ENCODE measurements at regions not wholly inside any gene's neighbourhood (a gene's known extent, or its start where the extent isn't known, plus 50 kb on each side); places are given as distances from the start of the nearest gene placed in this dataset.

GRCh38 chr6:144624716-144625115, 339.6 kb downstream of the UTRN start:
- no TSS peak for BruUV-seq (replicated peaks)
- no peaks in the 10 kb centered on the region for H3K27me3 Mint-ChIP-seq (ENCODE audit: unreplicated experiment)
- CTCF ChIA-PET: no interaction called here
- no peak for DNase-seq
- H3K9me3 Mint-ChIP-seq (ENCODE audit: low read depth, unreplicated experiment): no peaks in the 10 kb centered on the region
- no peak for TF ChIP-seq CTCF (IDR thresholded peaks at IDR 0.05; ENCODE audit: unreplicated experiment)
- H3K4me3 Mint-ChIP-seq (ENCODE audit: low read depth, unreplicated experiment): no peak overlapping the region
- H3K27ac Mint-ChIP-seq (ENCODE audit: unreplicated experiment): no peak overlapping the region
- no peaks in the 10 kb centered on the region for H3K36me3 Mint-ChIP-seq (ENCODE audit: insufficient read depth, unreplicated experiment)
- intact Hi-C loops (cut with micrococcal nuclease; ENCODE audit: unreplicated experiment): no loop called here
- H3K4me1 Mint-ChIP-seq (ENCODE audit: low read depth, unreplicated experiment): no peaks in the 10 kb centered on the region

DNA sequence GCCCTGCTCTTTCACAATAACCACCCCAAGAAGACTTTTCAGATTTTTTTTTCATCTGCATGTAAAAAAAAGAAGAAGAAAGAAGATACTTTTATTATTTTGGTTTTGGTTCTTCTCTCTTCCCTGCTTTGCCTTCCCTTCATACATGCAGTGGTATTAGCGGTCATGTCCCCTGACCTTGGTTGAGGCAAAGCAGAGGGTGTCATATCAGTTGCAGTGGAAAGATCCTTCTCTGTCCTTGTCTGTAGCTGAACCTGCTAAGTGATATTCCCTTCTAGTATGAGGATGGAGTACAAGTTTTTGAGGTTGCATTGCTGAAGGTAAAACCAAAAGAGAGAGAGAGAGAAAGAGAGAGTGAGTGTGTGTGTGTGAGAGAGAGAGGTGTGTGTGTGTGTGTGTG, 345.7 kb downstream of the UTRN start:
- H3K4me1 Mint-ChIP-seq (ENCODE audit: low read depth, unreplicated experiment): no peaks in the 10 kb centered on the region
- CTCF ChIA-PET: no interaction called here
- H3K4me3 Mint-ChIP-seq (ENCODE audit: low read depth, unreplicated experiment): no peak overlapping the region
- H3K27me3 Mint-ChIP-seq (ENCODE audit: unreplicated experiment): no peaks in the 10 kb centered on the region
- DNase-seq: no peak
- H3K27ac Mint-ChIP-seq (ENCODE audit: unreplicated experiment): no peak overlapping the region
- intact Hi-C loops (cut with micrococcal nuclease; ENCODE audit: unreplicated experiment): no loop called here
- no peaks in the 10 kb centered on the region for H3K9me3 Mint-ChIP-seq (ENCODE audit: low read depth, unreplicated experiment)
- no TSS peak for BruUV-seq (replicated peaks)
- H3K36me3 Mint-ChIP-seq (ENCODE audit: insufficient read depth, unreplicated experiment): no peaks in the 10 kb centered on the region
- no peak for TF ChIP-seq CTCF (IDR thresholded peaks at IDR 0.05; ENCODE audit: unreplicated experiment)

GRCh38 chr6:144632266-144632665, 347.1 kb downstream of the UTRN start:
- no peaks in the 10 kb centered on the region for H3K9me3 Mint-ChIP-seq (ENCODE audit: low read depth, unreplicated experiment)
- H3K4me3 Mint-ChIP-seq (ENCODE audit: low read depth, unreplicated experiment): no peak overlapping the region
- H3K27ac Mint-ChIP-seq (ENCODE audit: unreplicated experiment): no peak overlapping the region
- no peaks in the 10 kb centered on the region for H3K4me1 Mint-ChIP-seq (ENCODE audit: low read depth, unreplicated experiment)
- TF ChIP-seq CTCF (IDR thresholded peaks at IDR 0.05; ENCODE audit: unreplicated experiment): no peak
- no peaks in the 10 kb centered on the region for H3K27me3 Mint-ChIP-seq (ENCODE audit: unreplicated experiment)
- DNase-seq: no peak
- CTCF ChIA-PET: no interaction called here
- BruUV-seq (replicated peaks): no TSS peak
- intact Hi-C loops (cut with micrococcal nuclease; ENCODE audit: unreplicated experiment): no loop called here
- H3K36me3 Mint-ChIP-seq (ENCODE audit: insufficient read depth, unreplicated experiment): no peaks in the 10 kb centered on the region

DNA sequence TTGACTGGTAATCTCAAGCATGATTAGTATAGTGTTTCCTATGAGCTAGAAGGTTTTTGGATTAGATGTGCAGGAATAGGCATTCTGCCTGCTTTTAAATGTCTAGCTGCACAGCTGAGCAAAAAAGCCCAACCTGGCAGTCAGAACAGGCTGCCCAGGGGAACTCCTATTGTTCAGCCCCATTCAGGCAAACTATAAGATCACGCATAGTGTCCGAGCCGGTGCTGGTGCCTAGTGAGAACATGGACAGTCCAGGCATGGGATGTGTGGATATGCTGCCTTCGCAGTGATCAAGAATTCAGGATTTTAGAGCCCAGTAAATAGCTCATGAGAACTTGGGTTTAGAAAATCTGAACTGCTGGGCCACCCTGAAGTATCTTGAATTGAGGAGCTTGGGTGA, 348.8 kb downstream of the UTRN start:
- H3K4me1 Mint-ChIP-seq (ENCODE audit: low read depth, unreplicated experiment): no peaks in the 10 kb centered on the region
- H3K4me3 Mint-ChIP-seq (ENCODE audit: low read depth, unreplicated experiment): no peak overlapping the region
- H3K9me3 Mint-ChIP-seq (ENCODE audit: low read depth, unreplicated experiment): no peaks in the 10 kb centered on the region
- no peaks in the 10 kb centered on the region for H3K36me3 Mint-ChIP-seq (ENCODE audit: insufficient read depth, unreplicated experiment)
- H3K27ac Mint-ChIP-seq (ENCODE audit: unreplicated experiment): no peak overlapping the region
- H3K27me3 Mint-ChIP-seq (ENCODE audit: unreplicated experiment): no peaks in the 10 kb centered on the region
- intact Hi-C loops (cut with micrococcal nuclease; ENCODE audit: unreplicated experiment): no loop called here
- no TSS peak for BruUV-seq (replicated peaks)
- CTCF ChIA-PET: no interaction called here
- no peak for DNase-seq
- no peak for TF ChIP-seq CTCF (IDR thresholded peaks at IDR 0.05; ENCODE audit: unreplicated experiment)

GRCh38 chr6:144634371-144634770, 349.2 kb downstream of the UTRN start:
- H3K27me3 Mint-ChIP-seq (ENCODE audit: unreplicated experiment): no peaks in the 10 kb centered on the region
- BruUV-seq (replicated peaks): no TSS peak
- no peak for TF ChIP-seq CTCF (IDR thresholded peaks at IDR 0.05; ENCODE audit: unreplicated experiment)
- H3K27ac Mint-ChIP-seq (ENCODE audit: unreplicated experiment): no peak overlapping the region
- CTCF ChIA-PET: no interaction called here
- H3K36me3 Mint-ChIP-seq (ENCODE audit: insufficient read depth, unreplicated experiment): no peaks in the 10 kb centered on the region
- peaks cover 2% of the 10 kb centered on the region for H3K4me1 Mint-ChIP-seq (ENCODE audit: low read depth, unreplicated experiment)
- no peaks in the 10 kb centered on the region for H3K9me3 Mint-ChIP-seq (ENCODE audit: low read depth, unreplicated experiment)
- DNase-seq: no peak
- intact Hi-C loops (cut with micrococcal nuclease; ENCODE audit: unreplicated experiment): no loop called here
- H3K4me3 Mint-ChIP-seq (ENCODE audit: low read depth, unreplicated experiment): no peak overlapping the region
